WTC11 (cell line): ENCODE measurements at regions not wholly inside any gene's neighbourhood (a gene's known extent, or its start where the extent isn't known, plus 50 kb on each side); places are given as distances from the start of the nearest gene placed in this dataset.
"Not testable (repeated sequence)": the region's sequence is repeated elsewhere in the genome, so short reads cannot be mapped to it uniquely, and the experiment has no call there.

Experiments
- ATAC-seq: fragments of 200-7000 bp; cut with Tn5 transposase; 2 replicates; pipeline ENCODE4 v1.10.0; 2021; ENCODE audit warnings: mild to moderate bottlenecking, moderate library complexity
- CTCF ChIA-PET: fragments of 300-600 bp; sonication (Branson Sonifier 250); formaldehyde crosslinking; loops from one replicate; lab custom pipeline; 2021; ENCODE audit warnings: antibody characterized with exemption; lab: Charles Lee
- POLR2A ChIA-PET: fragments of 350-600 bp; sonication (Branson Sonifier 250); formaldehyde crosslinking; loops from one replicate; lab custom pipeline; 2021; ENCODE audit warnings: antibody characterized with exemption; lab: Charles Lee
- DNase-seq: peaks from one replicate; pipeline ENCODE4 v3.0.0; 2021; ENCODE audit warnings: low spot score
- H3K27ac Mint-ChIP-seq: 2 replicates; pipeline ENCODE4 v1.8.0; 2021; ENCODE audit warnings: mixed read lengths
- H3K27me3 Mint-ChIP-seq: 2 replicates; pipeline ENCODE4 v1.8.0; 2021; ENCODE audit warnings: low read depth, mild to moderate bottlenecking, moderate library complexity, mixed read lengths
- H3K36me3 Mint-ChIP-seq: 2 replicates; pipeline ENCODE4 v1.8.0; 2021; ENCODE audit warnings: mixed read lengths
- H3K4me1 Mint-ChIP-seq: 2 replicates; pipeline ENCODE4 v1.8.0; 2022; ENCODE audit warnings: mixed read lengths
- H3K4me3 Mint-ChIP-seq: 2 replicates; pipeline ENCODE4 v1.8.0; 2021; ENCODE audit warnings: mild to moderate bottlenecking, moderate library complexity, mixed read lengths
- H3K9me3 Mint-ChIP-seq: 2 replicates; pipeline ENCODE4 v1.8.0; 2021; ENCODE audit warnings: mixed read lengths
- EMX1 ChIP-seq: fragments of 250-450 bp; sonication (Bioruptor Pico); IDR thresholded peaks from 2 replicates; pipeline ENCODE4 v1.8.0; 2021; ENCODE audit warnings: mild to moderate bottlenecking
- ESRRA ChIP-seq: sonication (generic); formaldehyde crosslinking; IDR thresholded peaks from 2 replicates; pipeline ENCODE4 v1.8.1; 2022; ENCODE audit warnings: mild to moderate bottlenecking, missing genetic modification reagents, borderline replicate concordance
- ETV6 ChIP-seq: sonication (generic); formaldehyde crosslinking; IDR thresholded peaks from 2 replicates; pipeline ENCODE4 v1.8.1; 2022; ENCODE audit warnings: mild to moderate bottlenecking, missing genetic modification reagents
- FOXK1 ChIP-seq: sonication (generic); formaldehyde crosslinking; IDR thresholded peaks from 2 replicates; pipeline ENCODE4 v1.8.0; 2022; ENCODE audit warnings: mild to moderate bottlenecking, moderate library complexity, missing genetic modification reagents
- IRF2 ChIP-seq: sonication (generic); formaldehyde crosslinking; IDR thresholded peaks from 2 replicates; pipeline ENCODE4 v1.8.0; 2022; ENCODE audit warnings: low read depth, missing genetic modification reagents, borderline replicate concordance
- JAZF1 ChIP-seq: fragments of 250-450 bp; sonication (Bioruptor Pico); IDR thresholded peaks from 2 replicates; pipeline ENCODE4 v1.9.0; 2021; ENCODE audit warnings: moderate library complexity, mild to moderate bottlenecking, inconsistent platforms
- RELA ChIP-seq: sonication (generic); formaldehyde crosslinking; IDR thresholded peaks from 2 replicates; pipeline ENCODE4 v1.8.1; 2022; ENCODE audit warnings: missing genetic modification reagents, mild to moderate bottlenecking, borderline replicate concordance
- TEAD1 ChIP-seq: sonication (generic); formaldehyde crosslinking; IDR thresholded peaks from 2 replicates; pipeline ENCODE4 v1.8.0; 2022; ENCODE audit warnings: mild to moderate bottlenecking, missing genetic modification reagents
- ZNF121 ChIP-seq: sonication (generic); formaldehyde crosslinking; IDR thresholded peaks from 2 replicates; pipeline ENCODE4 v1.8.0; 2023; ENCODE audit warnings: missing genetic modification reagents
- ZNF263 ChIP-seq: sonication (generic); formaldehyde crosslinking; IDR thresholded peaks from 2 replicates; pipeline ENCODE4 v1.8.1; 2022; ENCODE audit warnings: low read depth, mild to moderate bottlenecking, moderate library complexity, missing genetic modification reagents
- ZNF416 ChIP-seq: fragments of 250-450 bp; sonication (Bioruptor Pico); IDR thresholded peaks from 2 replicates; pipeline ENCODE4 v1.9.0; 2021; ENCODE audit warnings: mild to moderate bottlenecking, inconsistent platforms
- ZNF423 ChIP-seq: fragments of 250-450 bp; sonication (Bioruptor Pico); IDR thresholded peaks from 2 replicates; pipeline ENCODE4 v2.1.2; 2022; ENCODE audit warnings: mild to moderate bottlenecking, moderate library complexity
- TF ChIP-seq, protein P1 (sequence below): fragments of 250-450 bp; sonication (Bioruptor Pico); IDR thresholded peaks from 2 replicates; pipeline ENCODE4 v2.1.2; 2022; ENCODE audit warnings: mild to moderate bottlenecking, moderate library complexity
- TF ChIP-seq, protein P2 (sequence below): sonication (generic); formaldehyde crosslinking; IDR thresholded peaks from 2 replicates; pipeline ENCODE4 v1.8.1; 2022; ENCODE audit warnings: low read depth, mild to moderate bottlenecking, moderate library complexity, missing genetic modification reagents, borderline replicate concordance
- TF ChIP-seq, protein P3 (sequence below): fragments of 200-600 bp; IDR thresholded peaks from 2 replicates; pipeline ENCODE4 v1.8.0; 2022; ENCODE audit warnings: antibody characterized with exemption
- TF ChIP-seq, protein P4 (sequence below): sonication (generic); formaldehyde crosslinking; IDR thresholded peaks from 2 replicates; pipeline ENCODE4 v1.8.1; 2023; ENCODE audit warnings: mild to moderate bottlenecking, moderate library complexity, missing genetic modification reagents
- TF ChIP-seq, protein P5 (sequence below): fragments of 250-450 bp; sonication (Bioruptor Pico); IDR thresholded peaks from 2 replicates; pipeline ENCODE4 v1.9.0; 2021; ENCODE audit warnings: mild to moderate bottlenecking
- TF ChIP-seq, protein P6 (sequence below): sonication (generic); formaldehyde crosslinking; IDR thresholded peaks from 2 replicates; pipeline ENCODE4 v1.8.0; 2023; ENCODE audit warnings: missing genetic modification reagents, mild to moderate bottlenecking, borderline replicate concordance
- TF ChIP-seq, protein P7 (sequence below): sonication (generic); formaldehyde crosslinking; IDR thresholded peaks from 2 replicates; pipeline ENCODE4 v1.8.1; 2023; ENCODE audit warnings: mild to moderate bottlenecking, missing genetic modification reagents, moderate library complexity

DNA sequence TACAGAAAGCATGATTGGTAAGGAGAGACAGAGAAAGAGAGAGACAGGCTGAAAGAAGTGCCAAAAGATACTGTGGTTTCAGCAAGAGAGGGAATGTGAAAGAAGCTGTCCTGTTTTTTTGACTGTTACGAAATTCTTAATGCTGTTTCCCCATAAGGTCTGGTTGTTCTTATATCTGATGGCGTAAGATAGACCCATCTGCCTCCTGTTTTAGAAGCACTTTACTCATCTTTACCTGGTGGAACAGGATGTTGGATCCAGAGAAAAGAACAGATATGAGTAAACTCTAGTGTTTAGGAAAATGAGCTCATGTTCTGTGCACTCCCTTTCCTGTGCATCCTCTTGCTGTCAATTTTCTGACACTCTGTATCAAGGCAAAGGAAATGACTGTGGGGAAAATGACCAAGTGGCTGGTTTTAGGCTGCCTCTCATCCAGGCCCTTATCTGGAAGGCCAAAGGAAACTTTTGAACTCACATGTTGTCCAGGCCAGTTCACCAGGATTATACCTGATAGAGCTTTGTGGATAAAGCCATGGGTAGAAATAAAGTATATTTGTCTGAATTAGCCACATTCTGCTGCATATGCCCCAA is 311.7 kb upstream of the HTR2C start:
- H3K36me3 Mint-ChIP-seq = peaks cover 3% of the 10 kb centered on the region; the same call in 1 of the 2 replicates
- no peak for DNase-seq
- no peaks in the 10 kb centered on the region for H3K27me3 Mint-ChIP-seq
- peak overlapping the region; percentile 30; the same call in 1 of the 2 replicates for H3K27ac Mint-ChIP-seq
- POLR2A ChIA-PET = no interaction called here
- CTCF ChIA-PET = no interaction called here
- TF ChIP-seq, protein P1, sequence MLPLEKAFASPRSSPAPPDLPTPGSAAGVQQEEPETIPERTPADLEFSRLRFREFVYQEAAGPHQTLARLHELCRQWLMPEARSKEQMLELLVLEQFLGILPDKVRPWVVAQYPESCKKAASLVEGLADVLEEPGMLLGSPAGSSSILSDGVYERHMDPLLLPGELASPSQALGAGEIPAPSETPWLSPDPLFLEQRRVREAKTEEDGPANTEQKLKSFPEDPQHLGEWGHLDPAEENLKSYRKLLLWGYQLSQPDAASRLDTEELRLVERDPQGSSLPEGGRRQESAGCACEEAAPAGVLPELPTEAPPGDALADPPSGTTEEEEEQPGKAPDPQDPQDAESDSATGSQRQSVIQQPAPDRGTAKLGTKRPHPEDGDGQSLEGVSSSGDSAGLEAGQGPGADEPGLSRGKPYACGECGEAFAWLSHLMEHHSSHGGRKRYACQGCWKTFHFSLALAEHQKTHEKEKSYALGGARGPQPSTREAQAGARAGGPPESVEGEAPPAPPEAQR = no peak
- TF ChIP-seq ESRRA (no peak), JAZF1 (CRISPR knock-in tag) (no peak), EMX1 (CRISPR knock-in tag) (no peak), ZNF423 (no peak), ZNF263 (CRISPR knock-in tag) (no peak), ZNF121 (CRISPR knock-in tag) (no peak), FOXK1 (CRISPR knock-in tag) (no peak), RELA (CRISPR knock-in tag) (no peak), ZNF416 (CRISPR knock-in tag) (no peak), TEAD1 (CRISPR knock-in tag) (no peak), IRF2 (CRISPR knock-in tag) (no peak), ETV6 (CRISPR knock-in tag) (no peak)
- TF ChIP-seq, protein P2, sequence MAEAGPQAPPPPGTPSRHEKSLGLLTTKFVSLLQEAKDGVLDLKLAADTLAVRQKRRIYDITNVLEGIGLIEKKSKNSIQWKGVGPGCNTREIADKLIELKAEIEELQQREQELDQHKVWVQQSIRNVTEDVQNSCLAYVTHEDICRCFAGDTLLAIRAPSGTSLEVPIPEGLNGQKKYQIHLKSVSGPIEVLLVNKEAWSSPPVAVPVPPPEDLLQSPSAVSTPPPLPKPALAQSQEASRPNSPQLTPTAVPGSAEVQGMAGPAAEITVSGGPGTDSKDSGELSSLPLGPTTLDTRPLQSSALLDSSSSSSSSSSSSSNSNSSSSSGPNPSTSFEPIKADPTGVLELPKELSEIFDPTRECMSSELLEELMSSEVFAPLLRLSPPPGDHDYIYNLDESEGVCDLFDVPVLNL (CRISPR knock-in tag) = no peak
- TF ChIP-seq, protein P3, sequence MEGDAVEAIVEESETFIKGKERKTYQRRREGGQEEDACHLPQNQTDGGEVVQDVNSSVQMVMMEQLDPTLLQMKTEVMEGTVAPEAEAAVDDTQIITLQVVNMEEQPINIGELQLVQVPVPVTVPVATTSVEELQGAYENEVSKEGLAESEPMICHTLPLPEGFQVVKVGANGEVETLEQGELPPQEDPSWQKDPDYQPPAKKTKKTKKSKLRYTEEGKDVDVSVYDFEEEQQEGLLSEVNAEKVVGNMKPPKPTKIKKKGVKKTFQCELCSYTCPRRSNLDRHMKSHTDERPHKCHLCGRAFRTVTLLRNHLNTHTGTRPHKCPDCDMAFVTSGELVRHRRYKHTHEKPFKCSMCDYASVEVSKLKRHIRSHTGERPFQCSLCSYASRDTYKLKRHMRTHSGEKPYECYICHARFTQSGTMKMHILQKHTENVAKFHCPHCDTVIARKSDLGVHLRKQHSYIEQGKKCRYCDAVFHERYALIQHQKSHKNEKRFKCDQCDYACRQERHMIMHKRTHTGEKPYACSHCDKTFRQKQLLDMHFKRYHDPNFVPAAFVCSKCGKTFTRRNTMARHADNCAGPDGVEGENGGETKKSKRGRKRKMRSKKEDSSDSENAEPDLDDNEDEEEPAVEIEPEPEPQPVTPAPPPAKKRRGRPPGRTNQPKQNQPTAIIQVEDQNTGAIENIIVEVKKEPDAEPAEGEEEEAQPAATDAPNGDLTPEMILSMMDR = no peak
- TF ChIP-seq, protein P4, sequence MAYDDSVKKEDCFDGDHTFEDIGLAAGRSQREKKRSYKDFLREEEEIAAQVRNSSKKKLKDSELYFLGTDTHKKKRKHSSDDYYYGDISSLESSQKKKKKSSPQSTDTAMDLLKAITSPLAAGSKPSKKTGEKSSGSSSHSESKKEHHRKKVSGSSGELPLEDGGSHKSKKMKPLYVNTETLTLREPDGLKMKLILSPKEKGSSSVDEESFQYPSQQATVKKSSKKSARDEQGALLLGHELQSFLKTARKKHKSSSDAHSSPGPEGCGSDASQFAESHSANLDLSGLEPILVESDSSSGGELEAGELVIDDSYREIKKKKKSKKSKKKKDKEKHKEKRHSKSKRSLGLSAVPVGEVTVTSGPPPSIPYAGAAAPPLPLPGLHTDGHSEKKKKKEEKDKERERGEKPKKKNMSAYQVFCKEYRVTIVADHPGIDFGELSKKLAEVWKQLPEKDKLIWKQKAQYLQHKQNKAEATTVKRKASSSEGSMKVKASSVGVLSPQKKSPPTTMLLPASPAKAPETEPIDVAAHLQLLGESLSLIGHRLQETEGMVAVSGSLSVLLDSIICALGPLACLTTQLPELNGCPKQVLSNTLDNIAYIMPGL (CRISPR knock-in tag) = no peak
- TF ChIP-seq, protein P5, sequence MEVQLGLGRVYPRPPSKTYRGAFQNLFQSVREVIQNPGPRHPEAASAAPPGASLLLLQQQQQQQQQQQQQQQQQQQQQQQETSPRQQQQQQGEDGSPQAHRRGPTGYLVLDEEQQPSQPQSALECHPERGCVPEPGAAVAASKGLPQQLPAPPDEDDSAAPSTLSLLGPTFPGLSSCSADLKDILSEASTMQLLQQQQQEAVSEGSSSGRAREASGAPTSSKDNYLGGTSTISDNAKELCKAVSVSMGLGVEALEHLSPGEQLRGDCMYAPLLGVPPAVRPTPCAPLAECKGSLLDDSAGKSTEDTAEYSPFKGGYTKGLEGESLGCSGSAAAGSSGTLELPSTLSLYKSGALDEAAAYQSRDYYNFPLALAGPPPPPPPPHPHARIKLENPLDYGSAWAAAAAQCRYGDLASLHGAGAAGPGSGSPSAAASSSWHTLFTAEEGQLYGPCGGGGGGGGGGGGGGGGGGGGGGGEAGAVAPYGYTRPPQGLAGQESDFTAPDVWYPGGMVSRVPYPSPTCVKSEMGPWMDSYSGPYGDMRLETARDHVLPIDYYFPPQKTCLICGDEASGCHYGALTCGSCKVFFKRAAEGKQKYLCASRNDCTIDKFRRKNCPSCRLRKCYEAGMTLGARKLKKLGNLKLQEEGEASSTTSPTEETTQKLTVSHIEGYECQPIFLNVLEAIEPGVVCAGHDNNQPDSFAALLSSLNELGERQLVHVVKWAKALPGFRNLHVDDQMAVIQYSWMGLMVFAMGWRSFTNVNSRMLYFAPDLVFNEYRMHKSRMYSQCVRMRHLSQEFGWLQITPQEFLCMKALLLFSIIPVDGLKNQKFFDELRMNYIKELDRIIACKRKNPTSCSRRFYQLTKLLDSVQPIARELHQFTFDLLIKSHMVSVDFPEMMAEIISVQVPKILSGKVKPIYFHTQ (CRISPR knock-in tag) = no peak
- TF ChIP-seq, protein P6, sequence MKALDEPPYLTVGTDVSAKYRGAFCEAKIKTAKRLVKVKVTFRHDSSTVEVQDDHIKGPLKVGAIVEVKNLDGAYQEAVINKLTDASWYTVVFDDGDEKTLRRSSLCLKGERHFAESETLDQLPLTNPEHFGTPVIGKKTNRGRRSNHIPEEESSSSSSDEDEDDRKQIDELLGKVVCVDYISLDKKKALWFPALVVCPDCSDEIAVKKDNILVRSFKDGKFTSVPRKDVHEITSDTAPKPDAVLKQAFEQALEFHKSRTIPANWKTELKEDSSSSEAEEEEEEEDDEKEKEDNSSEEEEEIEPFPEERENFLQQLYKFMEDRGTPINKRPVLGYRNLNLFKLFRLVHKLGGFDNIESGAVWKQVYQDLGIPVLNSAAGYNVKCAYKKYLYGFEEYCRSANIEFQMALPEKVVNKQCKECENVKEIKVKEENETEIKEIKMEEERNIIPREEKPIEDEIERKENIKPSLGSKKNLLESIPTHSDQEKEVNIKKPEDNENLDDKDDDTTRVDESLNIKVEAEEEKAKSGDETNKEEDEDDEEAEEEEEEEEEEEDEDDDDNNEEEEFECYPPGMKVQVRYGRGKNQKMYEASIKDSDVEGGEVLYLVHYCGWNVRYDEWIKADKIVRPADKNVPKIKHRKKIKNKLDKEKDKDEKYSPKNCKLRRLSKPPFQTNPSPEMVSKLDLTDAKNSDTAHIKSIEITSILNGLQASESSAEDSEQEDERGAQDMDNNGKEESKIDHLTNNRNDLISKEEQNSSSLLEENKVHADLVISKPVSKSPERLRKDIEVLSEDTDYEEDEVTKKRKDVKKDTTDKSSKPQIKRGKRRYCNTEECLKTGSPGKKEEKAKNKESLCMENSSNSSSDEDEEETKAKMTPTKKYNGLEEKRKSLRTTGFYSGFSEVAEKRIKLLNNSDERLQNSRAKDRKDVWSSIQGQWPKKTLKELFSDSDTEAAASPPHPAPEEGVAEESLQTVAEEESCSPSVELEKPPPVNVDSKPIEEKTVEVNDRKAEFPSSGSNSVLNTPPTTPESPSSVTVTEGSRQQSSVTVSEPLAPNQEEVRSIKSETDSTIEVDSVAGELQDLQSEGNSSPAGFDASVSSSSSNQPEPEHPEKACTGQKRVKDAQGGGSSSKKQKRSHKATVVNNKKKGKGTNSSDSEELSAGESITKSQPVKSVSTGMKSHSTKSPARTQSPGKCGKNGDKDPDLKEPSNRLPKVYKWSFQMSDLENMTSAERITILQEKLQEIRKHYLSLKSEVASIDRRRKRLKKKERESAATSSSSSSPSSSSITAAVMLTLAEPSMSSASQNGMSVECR (CRISPR knock-in tag) = no peak
- TF ChIP-seq, protein P7, sequence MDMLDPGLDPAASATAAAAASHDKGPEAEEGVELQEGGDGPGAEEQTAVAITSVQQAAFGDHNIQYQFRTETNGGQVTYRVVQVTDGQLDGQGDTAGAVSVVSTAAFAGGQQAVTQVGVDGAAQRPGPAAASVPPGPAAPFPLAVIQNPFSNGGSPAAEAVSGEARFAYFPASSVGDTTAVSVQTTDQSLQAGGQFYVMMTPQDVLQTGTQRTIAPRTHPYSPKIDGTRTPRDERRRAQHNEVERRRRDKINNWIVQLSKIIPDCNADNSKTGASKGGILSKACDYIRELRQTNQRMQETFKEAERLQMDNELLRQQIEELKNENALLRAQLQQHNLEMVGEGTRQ (CRISPR knock-in tag) = no peak
- H3K4me1 Mint-ChIP-seq = peaks cover 9% of the 10 kb centered on the region
- no peak for ATAC-seq
- peaks cover 11% of the 10 kb centered on the region for H3K9me3 Mint-ChIP-seq
- no peak overlapping the region for H3K4me3 Mint-ChIP-seq

DNA sequence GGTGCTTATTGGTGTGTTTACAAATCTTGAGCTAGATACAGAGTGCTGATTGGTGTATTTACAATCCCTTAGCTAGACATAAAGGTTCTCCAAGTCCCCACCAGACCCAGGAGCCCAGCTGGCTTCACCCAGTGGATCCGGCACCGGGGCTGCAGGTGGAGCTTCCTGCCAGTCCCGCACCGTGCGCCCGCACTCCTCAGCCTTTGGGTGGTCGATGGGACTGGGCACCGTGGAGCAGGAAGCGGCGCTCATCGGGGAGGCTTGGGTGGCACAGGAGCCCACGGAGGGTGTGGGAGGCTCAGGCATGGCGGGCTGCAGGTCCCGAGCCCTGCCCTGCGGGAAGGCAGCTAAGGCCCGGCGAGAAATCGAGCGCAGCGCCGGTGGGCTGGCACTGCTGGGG is 313.5 kb upstream of the HTR2C start:
- H3K27me3 Mint-ChIP-seq, DNase-seq, ATAC-seq, POLR2A ChIA-PET, H3K36me3 Mint-ChIP-seq, CTCF ChIA-PET, H3K4me3 Mint-ChIP-seq, H3K27ac Mint-ChIP-seq, H3K4me1 Mint-ChIP-seq: not testable (repeated sequence)
- peaks cover 11% of the 10 kb centered on the region for H3K9me3 Mint-ChIP-seq
